ENCODE measurements at regions not wholly inside any gene's neighbourhood (a gene's known extent, or its start where the extent isn't known, plus 50 kb on each side); places are given as distances from the start of the nearest gene placed in this dataset.
"Not testable (repeated sequence)": the region's sequence is repeated elsewhere in the genome, so short reads cannot be mapped to it uniquely, and the experiment has no call there.

DNA sequence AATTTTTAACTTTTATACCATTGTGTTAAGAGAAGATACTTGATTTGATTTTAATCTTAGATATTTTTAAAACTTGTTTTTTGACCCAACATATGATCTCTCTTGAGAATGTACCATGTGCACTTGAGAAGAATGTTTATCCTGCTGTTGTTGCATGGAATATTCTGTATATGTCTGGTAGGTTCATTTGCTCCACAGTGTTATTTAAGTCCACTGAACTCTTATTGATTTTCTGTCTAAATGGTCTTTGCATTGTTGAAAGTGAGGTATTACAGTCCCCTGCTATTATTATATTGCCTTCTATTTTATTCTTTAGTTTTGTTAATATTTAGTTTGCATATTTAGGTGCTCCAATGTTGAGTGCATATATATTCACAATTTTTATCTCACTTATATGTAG, 397.3 kb upstream of the CCDC179 start:
- no peak for DNase-seq

DNA sequence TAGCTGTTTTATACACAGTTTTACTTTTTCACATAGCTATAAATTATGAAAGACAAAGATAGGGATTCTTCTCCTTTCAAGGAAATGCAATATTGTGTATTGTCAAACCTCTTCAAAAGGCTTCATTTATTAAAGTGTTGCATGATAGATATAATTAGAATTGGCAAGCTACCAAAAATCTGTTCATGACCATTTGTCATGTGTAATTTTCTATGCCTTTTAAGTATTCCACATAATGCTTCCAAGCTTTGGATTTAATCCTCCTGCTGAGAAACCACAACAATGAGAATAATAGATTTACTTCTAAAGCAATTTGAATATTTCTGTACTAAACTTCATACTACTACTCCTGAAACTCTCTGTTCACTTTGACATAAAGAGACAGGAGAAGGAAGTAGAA, 403.2 kb upstream of the CCDC179 start:
- DNase-seq, result no peak

DNA sequence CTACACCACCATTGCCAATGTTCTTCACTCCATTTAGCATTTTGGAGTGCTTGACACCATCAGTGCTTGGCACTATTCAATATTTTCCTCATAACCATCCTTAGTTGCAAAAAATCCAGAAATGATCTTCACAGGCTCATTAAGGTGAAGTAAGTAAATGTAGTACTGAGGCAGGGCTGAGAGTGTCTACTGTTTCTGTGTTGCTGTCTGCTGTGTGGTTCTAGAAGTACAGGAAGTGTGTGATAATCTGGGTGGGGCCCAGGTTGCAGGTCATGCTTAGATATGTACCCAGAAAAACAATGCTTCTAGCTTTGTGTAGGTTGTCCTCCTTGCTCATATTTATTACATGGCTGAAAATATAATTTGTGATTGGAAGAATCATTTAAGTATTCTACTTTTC, 411.8 kb upstream of the CCDC179 start:
- DNase-seq, result no peak

DNA sequence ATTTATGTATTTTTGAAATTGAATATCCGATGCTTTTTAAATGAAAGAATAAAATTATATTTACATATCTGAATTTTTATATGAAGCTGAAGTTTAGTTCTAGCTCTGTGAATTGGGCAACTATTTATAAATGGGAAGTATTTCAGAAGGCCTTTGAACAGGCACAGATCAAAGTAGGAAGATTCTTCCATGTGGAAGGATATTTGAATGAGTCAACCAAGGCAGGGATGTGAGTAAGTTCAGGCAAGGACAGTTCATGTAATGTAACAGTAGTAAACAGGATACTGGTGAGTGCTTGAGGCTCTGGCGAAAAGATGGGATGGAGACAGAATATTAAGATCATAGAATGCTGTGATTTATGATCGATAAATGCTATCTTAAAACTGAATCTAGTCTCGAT, 417.8 kb upstream of the CCDC179 start:
- DNase-seq, result no peak

DNA sequence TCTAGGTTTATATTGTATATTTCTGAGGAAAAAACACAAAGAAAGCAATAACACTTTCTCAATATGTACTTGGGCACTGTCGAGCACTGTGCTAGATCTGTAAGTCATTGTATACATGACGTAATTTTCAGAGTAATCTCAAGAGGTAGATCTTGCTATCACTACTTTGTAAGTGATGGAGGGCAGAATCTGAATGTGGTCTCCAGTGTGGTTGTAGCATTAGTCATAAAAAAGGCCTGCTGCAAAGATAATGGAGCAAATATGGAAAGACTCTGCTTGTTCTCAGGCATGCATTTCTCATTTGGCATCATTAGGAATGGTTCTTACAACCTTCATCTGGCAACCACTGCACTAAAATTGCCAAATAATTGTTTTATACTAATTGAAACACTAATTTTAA, 419.8 kb upstream of the CCDC179 start:
- DNase-seq, result no peak

DNA sequence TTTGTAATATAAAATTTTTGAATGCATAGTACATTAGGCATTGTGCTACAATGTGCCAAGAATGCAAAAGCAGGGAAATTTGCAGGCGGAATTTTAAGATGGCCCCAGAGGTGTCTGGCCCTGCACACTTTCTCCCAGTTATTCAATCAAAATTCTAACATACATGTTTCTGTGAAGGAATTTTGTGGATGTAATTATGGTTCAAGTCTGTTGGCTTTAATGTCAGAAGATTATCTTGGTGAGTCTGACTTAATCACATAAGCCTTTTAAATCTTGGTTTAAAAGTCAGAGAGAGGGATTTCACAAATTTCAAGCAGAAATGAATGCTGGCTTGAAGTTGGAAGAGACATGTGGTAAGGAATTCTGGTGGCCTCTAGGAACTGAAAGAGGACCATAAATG, 423.4 kb upstream of the CCDC179 start:
- no peak for DNase-seq

DNA sequence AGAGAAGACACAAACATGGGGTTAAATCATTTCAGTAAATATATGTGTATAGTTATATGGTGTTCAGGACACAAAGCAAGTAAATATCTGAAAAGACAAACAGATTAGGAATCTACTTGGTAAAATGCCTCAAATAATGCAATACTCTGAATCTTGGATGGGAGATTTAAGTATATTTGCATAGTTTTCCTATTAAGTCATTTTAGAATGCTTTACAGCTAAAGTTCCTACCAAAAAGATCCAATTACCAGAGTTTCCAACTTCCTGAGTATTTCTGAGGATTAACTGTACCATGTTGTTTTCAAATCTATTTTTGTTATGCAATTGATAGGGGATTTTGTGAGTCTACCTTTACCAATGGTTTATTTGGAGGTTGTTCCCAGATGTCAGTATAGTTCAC, 424.4 kb upstream of the CCDC179 start:
- no peak for DNase-seq

DNA sequence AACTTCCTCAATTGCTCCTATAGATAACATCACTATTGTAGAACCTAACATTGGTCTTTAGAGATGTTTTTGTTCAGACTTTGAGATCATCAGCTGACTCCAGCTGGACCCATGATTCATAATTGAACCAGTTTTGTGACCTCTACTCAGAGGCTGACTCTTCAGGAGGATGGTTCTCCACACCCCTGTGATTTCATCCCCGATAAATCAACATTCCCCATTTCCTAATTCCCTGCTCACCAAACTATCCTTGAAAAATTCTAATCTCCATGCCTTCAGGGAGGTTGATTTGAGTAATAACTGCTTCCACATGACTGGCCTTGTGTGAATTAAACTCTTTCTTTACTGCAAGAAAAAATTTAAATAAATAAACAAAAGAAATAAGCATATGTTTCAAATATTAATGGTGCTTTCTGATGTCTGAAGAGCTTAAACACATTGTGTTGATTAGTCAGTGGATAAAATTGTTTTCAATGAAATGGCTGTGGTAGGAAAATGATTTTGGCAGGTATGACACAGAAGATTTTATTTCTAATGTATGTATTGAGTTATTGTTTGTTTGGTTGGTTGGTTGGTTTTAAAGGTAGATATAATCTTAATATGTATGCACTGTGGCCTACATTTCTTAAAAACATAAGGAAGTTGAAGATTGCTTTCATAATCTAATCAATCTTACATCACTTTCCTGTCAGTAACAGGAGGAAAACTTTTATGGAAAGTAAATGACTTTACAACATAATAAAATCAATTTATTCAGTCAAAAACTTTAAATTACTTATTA, 427.9 kb upstream of the CCDC179 start:
- no peak for DNase-seq

DNA sequence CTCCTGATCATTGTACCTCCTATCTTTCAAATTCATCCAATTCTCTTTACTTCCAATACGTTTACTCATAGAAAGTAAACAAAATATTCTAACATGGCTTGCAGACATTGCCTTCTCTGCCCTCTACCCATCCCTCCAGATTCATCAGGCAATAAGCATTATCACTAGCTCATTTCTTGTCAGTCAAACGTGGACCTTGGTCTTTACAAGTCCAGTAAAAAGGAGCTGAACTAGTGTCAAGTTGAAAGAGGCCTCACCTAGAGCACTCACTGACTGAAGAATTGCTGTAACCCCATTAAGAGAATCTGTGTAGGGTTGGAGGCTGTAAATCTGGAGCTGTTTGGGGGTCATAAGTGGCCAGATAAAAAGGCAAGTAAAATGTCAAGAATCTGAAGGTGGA, 435.0 kb upstream of the CCDC179 start:
- DNase-seq, result no peak

DNA sequence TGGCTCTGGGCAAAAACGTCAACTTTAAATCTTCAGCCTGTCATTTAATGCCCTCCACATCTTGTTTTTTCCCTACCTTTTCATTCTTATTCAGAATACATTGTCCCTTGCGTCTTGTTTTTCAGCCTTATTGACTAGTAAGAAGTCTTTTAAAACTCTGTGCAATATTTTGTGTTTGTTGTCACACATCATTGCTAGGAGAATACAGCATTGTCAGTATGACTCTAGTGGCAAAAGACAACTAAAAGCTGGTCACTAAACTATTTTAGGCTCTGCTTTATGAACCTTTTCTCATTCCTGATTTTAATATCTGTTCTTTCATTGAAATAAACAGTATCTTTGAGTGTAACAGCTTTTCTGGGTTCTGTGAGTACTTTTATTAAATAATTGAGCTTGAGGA, 447.8 kb upstream of the CCDC179 start:
- DNase-seq, result no peak

DNA sequence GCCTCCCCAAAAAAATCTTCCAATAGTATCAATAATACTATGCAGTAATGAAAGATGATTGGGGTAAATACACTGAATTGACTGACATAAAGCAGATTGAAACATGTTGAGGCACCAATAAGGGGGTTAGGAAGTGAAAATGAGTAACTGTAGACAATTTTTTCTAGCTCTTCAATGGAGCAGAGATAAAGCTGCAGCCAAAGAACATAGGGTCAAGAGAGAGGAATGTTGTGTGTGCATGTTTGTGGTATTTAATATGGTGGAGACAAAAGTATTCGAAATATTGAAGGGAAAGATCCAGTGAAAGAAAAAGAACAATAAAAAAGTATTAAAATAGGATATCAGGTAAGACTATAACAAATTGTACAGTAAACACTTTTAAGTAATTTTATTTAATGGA, 450.0 kb upstream of the CCDC179 start:
- DNase-seq, result no peak

DNA sequence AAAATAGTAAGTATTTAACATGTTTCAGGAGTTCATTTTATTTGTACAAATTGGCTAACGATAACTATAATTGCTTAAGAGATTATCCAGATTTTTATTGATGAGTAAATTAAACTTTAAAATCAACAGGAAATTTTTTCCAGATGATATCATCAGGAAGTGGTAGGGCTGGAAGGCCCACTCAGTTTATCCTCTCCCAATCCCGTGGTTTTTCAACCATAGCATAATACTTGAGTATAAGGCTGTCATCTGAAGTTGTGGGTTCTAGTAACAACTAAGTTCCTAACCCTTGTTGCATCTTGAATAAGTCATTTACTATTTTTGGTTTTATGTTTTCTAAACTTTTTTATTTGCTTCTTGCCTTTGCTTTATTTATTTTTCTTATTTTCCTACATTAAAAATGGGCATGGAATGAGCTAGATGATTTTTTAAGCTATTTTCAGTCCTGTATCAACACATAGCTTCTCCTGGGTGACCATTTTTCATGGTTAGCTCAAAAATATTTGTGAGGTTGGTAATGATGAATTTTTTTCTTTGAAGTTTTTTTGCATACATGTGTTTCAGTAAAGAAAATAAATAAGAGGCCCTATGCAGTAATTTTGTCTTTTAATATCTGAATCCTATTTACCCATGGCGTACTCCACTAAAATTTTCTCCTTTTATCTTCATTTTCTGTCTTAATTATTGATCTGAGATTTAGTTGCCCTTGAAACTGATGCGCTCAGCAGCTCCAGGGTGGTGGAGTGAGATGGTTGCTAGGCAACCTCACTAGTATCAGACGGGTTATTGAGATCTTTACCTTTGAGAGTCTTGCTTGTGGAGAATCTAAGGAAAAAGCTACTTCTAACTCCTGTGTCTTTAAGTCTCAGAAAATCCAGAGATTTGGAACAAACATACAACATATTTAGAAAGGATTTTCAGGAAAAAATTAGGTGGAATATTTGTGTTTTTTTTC, 452.0 kb upstream of the CCDC179 start:
- DNase-seq, result no peak

DNA sequence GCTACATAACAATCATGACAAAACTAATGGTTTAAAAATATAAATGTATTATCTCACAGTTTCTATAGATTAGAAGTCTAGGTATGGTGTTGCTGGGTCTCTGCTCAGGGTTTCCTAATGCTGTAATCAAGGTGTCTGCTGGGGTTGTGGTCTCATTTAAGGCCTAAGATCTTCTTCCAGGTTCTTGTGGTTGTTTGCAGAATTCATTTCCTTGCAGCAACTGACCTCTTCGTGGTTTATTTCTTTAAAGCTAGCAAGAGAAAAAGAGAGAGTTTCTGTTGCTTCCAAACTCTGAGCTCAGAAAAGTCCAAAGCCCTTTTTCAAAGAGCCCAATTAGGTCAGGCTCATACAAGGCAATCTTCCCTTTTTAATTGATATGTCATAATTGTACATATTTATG, 452.7 kb upstream of the CCDC179 start:
- DNase-seq, result no peak

DNA sequence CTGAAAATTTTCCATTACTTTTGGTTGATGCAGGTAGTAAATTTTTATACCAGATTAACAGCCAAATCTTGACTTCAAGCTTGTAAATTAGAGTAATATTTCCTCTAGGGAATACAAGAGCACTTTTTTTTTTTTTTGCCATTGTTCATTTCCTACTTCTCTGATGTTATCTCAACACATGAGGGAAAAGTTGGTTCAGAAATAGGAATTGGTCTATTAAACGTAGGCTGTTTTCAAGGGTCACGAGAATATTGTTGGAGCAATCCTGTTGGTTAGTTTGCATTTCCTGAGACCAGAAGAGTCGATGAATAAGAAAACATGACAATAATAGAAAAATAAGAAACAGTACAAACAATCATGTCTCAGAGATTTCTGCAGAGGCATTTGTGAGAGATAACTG, 453.9 kb upstream of the CCDC179 start:
- no peak for DNase-seq

DNA sequence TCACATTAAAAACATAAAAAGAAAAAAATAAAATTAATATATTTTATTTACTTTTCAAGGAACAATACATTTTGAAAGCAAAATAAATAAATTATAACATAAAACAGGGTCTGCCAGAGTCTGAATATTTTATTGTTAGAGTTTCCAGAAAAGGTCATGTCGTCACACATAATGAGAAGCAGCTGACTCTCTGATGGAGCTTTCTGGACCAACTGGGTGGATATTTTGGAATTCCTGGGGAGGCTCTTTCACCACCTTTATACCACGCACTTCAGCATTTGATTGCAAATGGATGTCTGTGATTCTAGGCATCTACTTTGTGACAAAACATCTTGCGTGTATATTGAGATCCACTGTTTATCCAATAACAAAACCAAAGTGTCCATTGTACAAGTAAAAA, 455.0 kb upstream of the CCDC179 start:
- DNase-seq, result no peak

DNA sequence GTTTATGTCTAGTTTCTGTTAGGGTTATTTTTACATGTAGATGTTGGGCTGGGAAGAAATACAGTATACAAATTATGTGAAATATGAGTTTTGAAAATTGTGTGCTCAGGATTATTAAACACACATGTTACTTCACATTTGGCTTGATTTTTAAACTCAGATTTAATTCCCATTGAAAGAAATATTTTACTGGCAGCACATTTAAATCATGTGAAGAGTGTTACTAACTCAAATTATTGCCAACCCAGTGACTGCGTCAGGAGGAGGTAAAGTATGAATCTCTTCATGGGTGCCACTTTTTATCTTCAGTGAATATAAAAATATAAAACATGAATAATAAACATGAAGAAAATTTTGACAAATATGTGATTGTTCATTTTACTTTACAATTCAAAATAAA, 457.5 kb upstream of the CCDC179 start:
- DNase-seq, result no peak

DNA sequence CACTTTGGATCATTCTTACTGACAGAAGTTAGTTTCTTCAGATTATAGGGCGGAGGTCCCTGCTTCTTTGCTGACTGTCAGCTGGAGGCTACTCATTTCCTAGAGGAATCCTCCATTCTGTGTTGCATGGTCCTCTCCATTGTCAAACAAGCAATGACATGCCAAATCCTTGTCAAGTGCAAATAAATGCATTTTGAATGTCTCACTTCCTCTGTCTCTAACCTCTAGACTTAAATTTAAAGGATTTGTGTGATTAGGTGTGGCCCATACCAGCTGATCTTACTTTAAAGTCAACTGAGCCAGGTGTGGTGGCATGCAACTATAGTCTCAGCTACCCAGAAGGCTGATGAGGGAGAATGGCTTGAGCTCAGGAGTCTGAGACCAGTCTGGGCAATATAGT, 458.4 kb upstream of the CCDC179 start:
- no peak for DNase-seq

DNA sequence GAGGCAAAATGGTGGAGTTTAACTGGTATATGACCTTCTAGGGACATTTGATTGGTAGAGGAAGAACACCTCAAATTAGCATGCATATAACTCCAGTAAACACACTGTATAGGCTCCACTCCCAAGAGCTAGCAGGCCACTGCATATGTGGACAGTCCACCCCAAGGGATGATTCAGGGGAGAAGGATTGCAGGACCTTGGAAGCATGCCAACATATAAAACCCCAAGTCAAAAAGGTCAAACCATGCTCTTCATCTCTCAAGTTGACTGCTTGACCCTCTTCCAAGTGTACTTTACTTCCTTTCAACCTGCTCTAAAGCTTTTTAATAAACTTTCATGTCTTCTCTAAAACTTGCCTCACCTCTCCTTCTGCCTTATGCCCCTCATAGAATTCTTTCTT, 459.9 kb upstream of the CCDC179 start:
- no peak for DNase-seq

DNA sequence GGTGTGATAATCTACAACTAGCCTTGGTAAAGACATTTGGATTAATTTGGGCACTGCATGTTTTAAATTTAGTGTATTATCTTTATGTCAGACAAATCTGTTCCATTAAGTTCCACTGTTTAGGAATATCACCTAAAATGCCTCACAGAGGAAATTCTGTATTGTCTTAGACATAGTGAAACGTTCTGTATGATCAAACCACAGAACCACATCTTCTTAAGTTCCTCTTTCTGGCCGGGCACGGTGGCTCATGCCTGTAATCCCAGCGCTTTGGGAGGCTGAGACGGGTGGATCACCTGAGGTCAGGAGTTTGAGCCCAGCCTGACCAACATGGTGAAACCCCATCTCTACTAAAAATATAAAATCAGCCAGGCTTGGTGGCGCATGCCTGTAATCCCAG, 475.3 kb upstream of the CCDC179 start:
- DNase-seq, result not testable (repeated sequence)

DNA sequence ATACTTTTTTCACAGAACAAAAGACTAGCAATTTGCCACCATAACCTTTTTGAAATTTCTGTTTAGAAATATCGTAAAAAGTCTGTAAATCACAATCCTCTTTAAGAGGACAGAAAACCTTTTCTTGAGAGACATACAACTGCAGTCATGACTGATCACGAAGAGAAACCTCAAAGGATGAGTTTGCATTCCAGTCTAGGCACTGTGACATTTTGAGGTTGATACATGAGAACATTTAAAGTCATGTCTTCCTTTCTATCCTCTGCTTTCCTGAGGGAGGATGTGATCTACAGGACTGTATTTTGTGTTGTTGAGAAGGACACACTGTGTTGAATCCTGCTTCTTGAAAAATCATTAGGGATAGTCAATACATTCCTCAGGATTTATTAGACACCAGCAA, 476.7 kb upstream of the CCDC179 start:
- DNase-seq, result no peak

DNA sequence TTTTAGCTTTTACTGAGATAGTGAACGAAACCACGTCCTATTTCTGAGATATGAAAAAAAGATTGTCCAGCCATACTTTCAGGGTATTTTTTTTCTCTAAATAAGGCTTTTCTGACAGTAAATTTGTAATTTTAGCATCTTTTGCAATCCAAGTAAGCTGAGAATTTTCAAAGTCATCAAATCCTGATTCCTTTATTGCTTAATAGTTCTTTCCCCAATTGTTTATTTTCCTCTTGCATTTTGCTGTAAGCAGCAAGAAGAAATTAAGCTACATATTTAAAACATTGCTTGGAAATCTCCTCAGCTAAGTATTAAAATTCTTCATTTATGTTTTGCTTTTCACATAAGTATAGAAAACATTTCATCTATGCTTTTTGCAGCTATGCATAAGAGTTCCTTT, 493.3 kb upstream of the CCDC179 start:
- no peak for DNase-seq

DNA sequence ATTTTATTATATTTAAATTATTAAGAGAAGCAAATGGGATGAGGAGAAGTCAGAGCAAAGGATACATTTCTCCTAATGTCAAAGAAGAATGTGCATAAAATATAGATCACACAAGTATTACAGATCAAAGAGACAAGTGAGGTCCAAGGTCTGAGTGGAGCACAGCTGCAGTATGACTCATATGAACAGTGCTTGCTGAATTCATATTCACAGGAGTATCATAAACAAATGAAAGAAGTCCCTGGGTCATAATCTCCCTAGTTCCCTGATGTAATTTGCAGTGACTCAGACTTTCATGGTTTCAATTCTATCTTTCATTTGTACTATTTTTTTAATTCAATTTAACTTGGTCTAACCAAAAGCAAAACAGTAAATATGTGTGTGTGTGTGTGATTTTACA, 499.0 kb upstream of the CCDC179 start:
- DNase-seq, result no peak

DNA sequence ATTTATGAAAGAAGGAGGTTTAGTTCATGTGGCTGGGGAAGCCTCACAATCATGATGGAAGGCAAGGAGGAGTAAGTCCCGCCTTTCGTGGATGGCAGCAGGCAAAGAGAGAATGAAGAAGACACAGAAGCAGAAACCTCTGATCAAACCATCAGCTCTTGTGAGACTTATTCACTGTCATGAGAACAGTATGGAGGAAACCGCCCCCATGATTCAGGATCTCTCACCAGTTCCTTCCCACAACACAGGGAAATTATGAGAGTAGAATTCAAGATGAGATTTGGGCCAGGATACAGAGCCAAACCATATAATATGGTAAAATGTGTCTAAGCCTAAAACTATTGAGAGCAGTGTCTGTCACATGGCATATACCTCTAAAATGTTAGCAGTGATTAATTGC, 503.8 kb upstream of the CCDC179 start:
- no peak for DNase-seq

DNA sequence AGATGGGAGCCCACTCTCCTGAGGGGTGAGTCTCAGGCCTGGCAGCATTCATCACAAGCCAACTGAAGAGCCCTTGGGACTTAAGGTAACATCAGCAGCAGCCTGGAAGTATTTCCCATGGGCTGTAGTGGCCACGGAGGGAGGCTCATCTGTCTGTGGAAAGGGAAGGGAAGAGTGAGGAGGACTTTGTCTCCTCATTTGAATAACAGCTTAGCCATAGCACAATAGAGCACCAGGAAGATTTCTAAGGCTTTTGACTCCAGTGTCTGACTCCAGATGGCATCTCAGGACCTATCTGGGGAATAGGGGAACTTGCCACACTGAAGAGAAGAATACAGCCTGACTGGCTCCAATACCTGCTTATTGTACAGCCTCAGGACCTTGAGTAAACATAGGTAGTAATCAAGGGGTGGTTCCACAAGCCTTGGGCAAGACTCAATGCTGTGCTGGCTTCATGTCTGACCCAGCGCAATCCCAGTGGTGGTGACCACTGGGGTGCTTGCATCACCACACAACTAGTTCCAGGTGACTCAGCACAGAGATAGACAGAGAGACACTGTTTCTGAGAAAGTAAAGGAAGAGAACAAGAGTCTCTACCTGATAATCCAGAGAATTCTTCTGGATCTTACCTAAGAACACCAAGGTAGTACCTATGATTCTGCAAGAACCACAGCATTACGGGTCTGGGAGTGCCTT, 510.5 kb upstream of the CCDC179 start:
- no peak for DNase-seq
